ENCODE measurements at regions not wholly inside any gene's neighbourhood (a gene's known extent, or its start where the extent isn't known, plus 50 kb on each side); places are given as distances from the start of the nearest gene placed in this dataset.
"Not testable (repeated sequence)": the region's sequence is repeated elsewhere in the genome, so short reads cannot be mapped to it uniquely, and the experiment has no call there.

DNA sequence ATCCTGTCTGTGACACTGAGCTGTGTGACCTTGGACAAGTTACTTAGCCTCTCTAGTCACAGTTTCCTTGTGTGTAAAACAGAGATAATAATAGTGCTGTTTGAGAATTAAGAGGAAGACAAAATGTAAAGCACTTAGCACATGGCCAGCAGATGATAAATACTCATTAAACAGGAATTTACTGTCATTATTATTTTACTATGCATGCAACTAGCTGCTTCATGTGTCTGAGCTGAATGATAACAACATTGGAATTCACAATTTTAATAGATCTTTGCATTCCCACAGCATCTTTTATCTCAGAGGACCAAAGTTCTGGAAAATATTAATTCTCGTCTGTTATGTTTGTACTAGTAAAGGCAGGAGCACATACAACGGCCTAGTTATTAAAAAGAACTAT lies 79.2 kb upstream of the TET2 start:
- ChIA-PET CTCF (interaction anchor here (0.6 kb wide), 1 partner anchor 239 kb away, joined by 4 read pairs; no protein-coding TSS in a partner anchor), POLR2A (no interaction called here)
- intact Hi-C loops (cut with micrococcal nuclease) = no loop called here
- no peaks in the 10 kb centered on the region for H3K4me1 Mint-ChIP-seq (ENCODE audit: insufficient read depth, unreplicated experiment)
- no peaks in the 10 kb centered on the region for H3K36me3 Mint-ChIP-seq (ENCODE audit: insufficient read depth, unreplicated experiment)
- BruUV-seq (replicated peaks) = no TSS peak
- no peak overlapping the region for H3K27ac Mint-ChIP-seq (ENCODE audit: low read depth, unreplicated experiment)
- no peak overlapping the region for H3K4me3 Mint-ChIP-seq (ENCODE audit: unreplicated experiment)
- no peak for DNase-seq (ENCODE audit: unreplicated experiment)
- no peaks in the 10 kb centered on the region for H3K9me3 Mint-ChIP-seq (ENCODE audit: unreplicated experiment)
- TF ChIP-seq, protein P1, sequence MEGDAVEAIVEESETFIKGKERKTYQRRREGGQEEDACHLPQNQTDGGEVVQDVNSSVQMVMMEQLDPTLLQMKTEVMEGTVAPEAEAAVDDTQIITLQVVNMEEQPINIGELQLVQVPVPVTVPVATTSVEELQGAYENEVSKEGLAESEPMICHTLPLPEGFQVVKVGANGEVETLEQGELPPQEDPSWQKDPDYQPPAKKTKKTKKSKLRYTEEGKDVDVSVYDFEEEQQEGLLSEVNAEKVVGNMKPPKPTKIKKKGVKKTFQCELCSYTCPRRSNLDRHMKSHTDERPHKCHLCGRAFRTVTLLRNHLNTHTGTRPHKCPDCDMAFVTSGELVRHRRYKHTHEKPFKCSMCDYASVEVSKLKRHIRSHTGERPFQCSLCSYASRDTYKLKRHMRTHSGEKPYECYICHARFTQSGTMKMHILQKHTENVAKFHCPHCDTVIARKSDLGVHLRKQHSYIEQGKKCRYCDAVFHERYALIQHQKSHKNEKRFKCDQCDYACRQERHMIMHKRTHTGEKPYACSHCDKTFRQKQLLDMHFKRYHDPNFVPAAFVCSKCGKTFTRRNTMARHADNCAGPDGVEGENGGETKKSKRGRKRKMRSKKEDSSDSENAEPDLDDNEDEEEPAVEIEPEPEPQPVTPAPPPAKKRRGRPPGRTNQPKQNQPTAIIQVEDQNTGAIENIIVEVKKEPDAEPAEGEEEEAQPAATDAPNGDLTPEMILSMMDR (IDR thresholded peaks at IDR 0.05; ENCODE audit: unreplicated experiment) = no peak
- H3K27me3 Mint-ChIP-seq (ENCODE audit: insufficient read depth, unreplicated experiment) = no peaks in the 10 kb centered on the region

DNA sequence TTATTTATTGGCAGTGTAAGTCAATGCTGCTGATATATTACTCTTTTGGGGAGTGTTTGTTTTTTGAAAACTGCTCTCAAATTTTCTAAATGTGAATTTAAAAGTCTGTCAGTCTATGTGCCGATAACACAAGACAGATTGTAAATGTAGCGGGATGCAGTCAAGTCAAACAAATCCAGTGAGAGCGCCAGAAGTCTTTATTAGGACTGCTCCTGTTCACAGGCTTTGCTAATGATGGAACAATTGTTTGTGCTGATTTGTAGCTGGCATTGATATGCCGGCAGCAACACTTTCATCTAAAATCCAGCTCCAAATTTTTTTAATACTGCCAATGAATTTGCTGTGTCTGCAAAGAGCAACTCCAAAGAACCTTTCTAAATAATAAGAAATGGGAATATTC lies 78.7 kb upstream of the TET2 start:
- Mint-ChIP-seq H3K9me3 (ENCODE audit: unreplicated experiment) (no peaks in the 10 kb centered on the region), H3K36me3 (ENCODE audit: insufficient read depth, unreplicated experiment) (no peaks in the 10 kb centered on the region), H3K4me1 (ENCODE audit: insufficient read depth, unreplicated experiment) (no peaks in the 10 kb centered on the region), H3K4me3 (ENCODE audit: unreplicated experiment) (no peak overlapping the region), H3K27ac (ENCODE audit: low read depth, unreplicated experiment) (no peak overlapping the region), H3K27me3 (ENCODE audit: insufficient read depth, unreplicated experiment) (no peaks in the 10 kb centered on the region)
- DNase-seq (ENCODE audit: unreplicated experiment) = no peak
- TF ChIP-seq, protein P1 (IDR thresholded peaks at IDR 0.05; ENCODE audit: unreplicated experiment) = no peak
- no TSS peak for BruUV-seq (replicated peaks)
- intact Hi-C loops (cut with micrococcal nuclease) = no loop called here
- POLR2A ChIA-PET = interaction anchor here (0.6 kb wide), 1 partner anchor 12 kb away, joined by 3 read pairs; no protein-coding TSS in a partner anchor
- CTCF ChIA-PET = no interaction called here

DNA sequence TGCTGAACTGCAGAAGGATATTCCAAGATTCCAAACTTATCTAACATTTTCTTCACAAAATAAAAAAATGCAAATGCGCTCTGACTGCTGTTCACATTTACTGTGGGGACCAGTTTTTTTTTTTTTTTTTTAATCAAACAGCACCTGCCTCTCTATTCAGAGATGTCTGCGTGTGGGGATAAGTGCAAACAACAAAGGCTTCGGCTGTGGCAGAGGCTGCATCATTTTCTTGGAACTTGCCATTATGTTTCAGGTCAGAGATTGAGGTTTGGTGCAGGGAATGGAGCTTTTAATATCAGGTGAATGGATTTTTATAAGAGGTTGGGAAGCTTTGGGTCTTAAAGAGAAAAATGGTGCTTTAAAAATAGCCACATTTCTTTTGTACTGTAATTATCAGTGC lies 78.2 kb upstream of the TET2 start:
- Mint-ChIP-seq H3K4me1 (ENCODE audit: insufficient read depth, unreplicated experiment) (no peaks in the 10 kb centered on the region), H3K27ac (ENCODE audit: low read depth, unreplicated experiment) (no peak overlapping the region), H3K9me3 (ENCODE audit: unreplicated experiment) (no peaks in the 10 kb centered on the region), H3K4me3 (ENCODE audit: unreplicated experiment) (no peak overlapping the region), H3K27me3 (ENCODE audit: insufficient read depth, unreplicated experiment) (no peaks in the 10 kb centered on the region), H3K36me3 (ENCODE audit: insufficient read depth, unreplicated experiment) (no peaks in the 10 kb centered on the region)
- intact Hi-C loops (cut with micrococcal nuclease) = no loop called here
- ChIA-PET CTCF (no interaction called here), POLR2A (interaction anchor here (0.6 kb wide), 1 partner anchor 13 kb away, joined by 3 read pairs; no protein-coding TSS in a partner anchor)
- no TSS peak for BruUV-seq (replicated peaks)
- DNase-seq (ENCODE audit: unreplicated experiment) = no peak
- TF ChIP-seq, protein P1 (IDR thresholded peaks at IDR 0.05; ENCODE audit: unreplicated experiment) = no peak

DNA sequence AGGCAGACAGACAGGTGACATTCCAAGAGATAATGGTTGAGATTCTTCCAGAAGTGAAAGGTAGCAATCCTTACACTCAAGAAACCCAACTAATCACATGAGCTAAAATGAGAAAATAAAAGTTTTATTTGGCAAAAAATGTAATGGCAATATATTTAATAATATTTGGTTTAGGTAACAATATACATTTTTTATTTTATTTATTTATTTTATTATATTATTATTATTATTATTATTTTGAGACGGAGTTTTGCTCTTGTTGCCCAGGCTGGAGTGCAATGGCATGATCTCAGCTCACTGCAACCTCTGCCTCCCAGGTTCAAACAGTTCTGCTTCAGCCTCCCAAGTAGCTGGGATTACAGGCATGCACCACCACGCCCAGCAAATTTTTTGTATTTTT lies 74.6 kb upstream of the TET2 start:
- CTCF ChIA-PET = interaction anchor here (0.7 kb wide), 1 partner anchor 23 kb away, joined by 3 read pairs; no protein-coding TSS in a partner anchor
- H3K4me3 Mint-ChIP-seq (ENCODE audit: unreplicated experiment); H3K36me3 Mint-ChIP-seq (ENCODE audit: insufficient read depth, unreplicated experiment); DNase-seq (ENCODE audit: unreplicated experiment); H3K9me3 Mint-ChIP-seq (ENCODE audit: unreplicated experiment); H3K27ac Mint-ChIP-seq (ENCODE audit: low read depth, unreplicated experiment); H3K27me3 Mint-ChIP-seq (ENCODE audit: insufficient read depth, unreplicated experiment); BruUV-seq (replicated peaks); intact Hi-C loops (cut with micrococcal nuclease); H3K4me1 Mint-ChIP-seq (ENCODE audit: insufficient read depth, unreplicated experiment): not testable (repeated sequence)
- POLR2A ChIA-PET = interaction anchor here (0.9 kb wide), 1 partner anchor 45 kb away, joined by 3 read pairs; no protein-coding TSS in a partner anchor

DNA sequence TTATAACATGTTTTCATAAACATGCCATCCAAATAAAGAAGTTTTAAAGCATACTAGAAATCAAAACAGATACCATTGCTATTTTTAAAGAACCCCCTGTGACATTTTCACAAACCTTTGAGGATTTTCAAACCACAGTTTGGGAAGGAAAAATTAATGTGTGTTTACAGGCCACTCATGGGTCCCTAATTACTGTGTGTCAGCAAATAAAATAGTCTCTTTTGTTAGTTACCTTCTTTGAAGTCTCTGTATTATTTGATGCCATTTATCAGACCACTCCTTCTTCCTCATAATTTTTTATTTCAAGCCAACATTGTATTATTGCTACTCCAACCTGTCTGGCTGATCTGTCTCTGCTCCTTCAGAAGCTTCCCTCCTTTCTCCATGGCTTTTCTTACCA lies 72.6 kb upstream of the TET2 start:
- Mint-ChIP-seq H3K4me3 (ENCODE audit: unreplicated experiment) (no peak overlapping the region), H3K36me3 (ENCODE audit: insufficient read depth, unreplicated experiment) (no peaks in the 10 kb centered on the region), H3K9me3 (ENCODE audit: unreplicated experiment) (no peaks in the 10 kb centered on the region), H3K4me1 (ENCODE audit: insufficient read depth, unreplicated experiment) (no peaks in the 10 kb centered on the region), H3K27ac (ENCODE audit: low read depth, unreplicated experiment) (no peak overlapping the region), H3K27me3 (ENCODE audit: insufficient read depth, unreplicated experiment) (no peaks in the 10 kb centered on the region)
- ChIA-PET POLR2A (no interaction called here), CTCF (interaction anchor here (0.7 kb wide), 1 partner anchor 67 kb away, joined by 4 read pairs; no protein-coding TSS in a partner anchor)
- TF ChIP-seq, protein P1 (IDR thresholded peaks at IDR 0.05; ENCODE audit: unreplicated experiment) = no peak
- no peak for DNase-seq (ENCODE audit: unreplicated experiment)
- intact Hi-C loops (cut with micrococcal nuclease) = no loop called here
- no TSS peak for BruUV-seq (replicated peaks)

Measured in MCF 10A (cell line).